ENCODE measurements at regions not wholly inside any gene's neighbourhood (a gene's known extent, or its start where the extent isn't known, plus 50 kb on each side); places are given as distances from the start of the nearest gene placed in this dataset.

GRCh38 chr7:46156853-46157252 lies 235.8 kb upstream of the IGFBP3 start:
- no peak overlapping the region for H3K23ac ChIP-seq (ENCODE audit: low read length)
- WGBS (ENCODE audit: extremely low coverage, insufficient coverage, insufficient read length): no CpG with 5 or more reads among the region's 2 CpGs
- no peaks in the 10 kb centered on the region for H3K36me3 ChIP-seq (ENCODE audit: control insufficient read depth in 1 of 2, insufficient read depth in 2 of 2, low read length in 2 of 2)
- no peak overlapping the region for H3K4me2 ChIP-seq (ENCODE audit: low read length)
- peaks cover 1% of the 10 kb centered on the region for H3K79me2 ChIP-seq (ENCODE audit: control insufficient read depth, insufficient read depth, low read length, poor library complexity)
- no peak overlapping the region for H3K9ac ChIP-seq (ENCODE audit: low read length)
- no peak overlapping the region for H3K18ac ChIP-seq (ENCODE audit: low read length)
- no peak overlapping the region for H2AK5ac ChIP-seq (ENCODE audit: low read length)
- H3K4me3 ChIP-seq (ENCODE audit: low read depth, low read length): no peak overlapping the region
- H2BK12ac ChIP-seq (ENCODE audit: low read length): no peak overlapping the region
- H3K4me1 ChIP-seq (ENCODE audit: control insufficient read depth in 1 of 2, insufficient read depth in 2 of 2, low read length in 2 of 2): peaks cover 6 to 12% of the 10 kb centered on the region in 2 experiments
- H3K27me3 ChIP-seq (ENCODE audit: insufficient read depth, low read length): no peaks in the 10 kb centered on the region
- H3K4ac ChIP-seq (ENCODE audit: low read depth, low read length): no peak overlapping the region
- no peaks in the 10 kb centered on the region for H3K9me3 ChIP-seq (ENCODE audit: insufficient read depth, low read depth, low read length)
- no peak overlapping the region for H4K91ac ChIP-seq (ENCODE audit: low read depth, low read length)
- no peak overlapping the region for H2AFZ ChIP-seq (ENCODE audit: insufficient read depth, low read length, poor library complexity)
- no peak overlapping the region for H2BK5ac ChIP-seq (ENCODE audit: low read depth, low read length, poor library complexity)
- H2BK120ac ChIP-seq (ENCODE audit: insufficient read depth, low read length, poor library complexity): no peak overlapping the region
- DNase-seq: no peak
- H3K27ac ChIP-seq (ENCODE audit: low read depth, low read length): no peak overlapping the region
- no peak overlapping the region for H4K8ac ChIP-seq (ENCODE audit: low read depth, low read length)
- peaks cover 36% of the 10 kb centered on the region for H3K79me1 ChIP-seq (ENCODE audit: low read length)
- no peak overlapping the region for H3K14ac ChIP-seq (ENCODE audit: low read length)
- no peak overlapping the region for H4K12ac ChIP-seq (ENCODE audit: low read depth, low read length)

GRCh38 chr7:46156086-46156485 lies 235.0 kb upstream of the IGFBP3 start:
- Histone ChIP-seq H3K4me3 (ENCODE audit: low read depth, low read length) (no peak overlapping the region), H3K4me1 (ENCODE audit: control insufficient read depth in 1 of 2, insufficient read depth in 2 of 2, low read length in 2 of 2) (peaks cover 6 to 14% of the 10 kb centered on the region in 2 experiments), H3K23ac (ENCODE audit: low read length) (no peak overlapping the region), H3K4ac (ENCODE audit: low read depth, low read length) (no peak overlapping the region), H3K9ac (ENCODE audit: low read length) (no peak overlapping the region), H3K4me2 (ENCODE audit: low read length) (no peak overlapping the region), H3K27me3 (ENCODE audit: insufficient read depth, low read length) (no peaks in the 10 kb centered on the region), H3K9me3 (ENCODE audit: insufficient read depth, low read depth, low read length) (no peaks in the 10 kb centered on the region), H2BK5ac (ENCODE audit: low read depth, low read length, poor library complexity) (peak overlapping the region; percentile 9), H3K18ac (ENCODE audit: low read length) (no peak overlapping the region), H4K8ac (ENCODE audit: low read depth, low read length) (no peak overlapping the region), H2BK120ac (ENCODE audit: insufficient read depth, low read length, poor library complexity) (peak overlapping the region; percentile 30), H3K14ac (ENCODE audit: low read length) (no peak overlapping the region), H3K27ac (ENCODE audit: low read depth, low read length) (no peak overlapping the region), H4K12ac (ENCODE audit: low read depth, low read length) (no peak overlapping the region), H3K36me3 (ENCODE audit: control insufficient read depth in 1 of 2, insufficient read depth in 2 of 2, low read length in 2 of 2) (no peaks in the 10 kb centered on the region), H3K79me2 (ENCODE audit: control insufficient read depth, insufficient read depth, low read length, poor library complexity) (peaks cover 1% of the 10 kb centered on the region), H2AFZ (ENCODE audit: insufficient read depth, low read length, poor library complexity) (no peak overlapping the region), H2BK12ac (ENCODE audit: low read length) (peak overlapping the region; percentile 73), H4K91ac (ENCODE audit: low read depth, low read length) (peak overlapping the region; percentile 57), H3K79me1 (ENCODE audit: low read length) (peaks cover 37% of the 10 kb centered on the region), H2AK5ac (ENCODE audit: low read length) (no peak overlapping the region)
- no peak for DNase-seq
- no CpG with 5 or more reads among the region's 3 CpGs for WGBS (ENCODE audit: extremely low coverage, insufficient coverage, insufficient read length)

GRCh38 chr7:46155367-46155766 lies 234.3 kb upstream of the IGFBP3 start:
- H2BK120ac ChIP-seq (ENCODE audit: insufficient read depth, low read length, poor library complexity): peak overlapping the region; percentile 65
- H2AFZ ChIP-seq (ENCODE audit: insufficient read depth, low read length, poor library complexity): peak overlapping the region; percentile 15
- WGBS (ENCODE audit: extremely low coverage, insufficient coverage, insufficient read length): no CpG with 5 or more reads among the region's 4 CpGs
- H3K79me1 ChIP-seq (ENCODE audit: low read length): peaks cover 34% of the 10 kb centered on the region
- H3K4ac ChIP-seq (ENCODE audit: low read depth, low read length): peak overlapping the region; percentile 48
- no peaks in the 10 kb centered on the region for H3K9me3 ChIP-seq (ENCODE audit: insufficient read depth, low read depth, low read length)
- H3K14ac ChIP-seq (ENCODE audit: low read length): peak overlapping the region; percentile 56
- no peak overlapping the region for H3K4me3 ChIP-seq (ENCODE audit: low read depth, low read length)
- no peak overlapping the region for H4K12ac ChIP-seq (ENCODE audit: low read depth, low read length)
- H3K18ac ChIP-seq (ENCODE audit: low read length): peak overlapping the region; percentile 91
- H3K4me1 ChIP-seq (ENCODE audit: control insufficient read depth in 1 of 2, insufficient read depth in 2 of 2, low read length in 2 of 2): peaks cover 6 to 14% of the 10 kb centered on the region in 2 experiments
- peak overlapping the region; percentile 69 for H4K91ac ChIP-seq (ENCODE audit: low read depth, low read length)
- H3K27me3 ChIP-seq (ENCODE audit: insufficient read depth, low read length): no peaks in the 10 kb centered on the region
- H3K27ac ChIP-seq (ENCODE audit: low read depth, low read length): no peak overlapping the region
- no peak overlapping the region for H3K4me2 ChIP-seq (ENCODE audit: low read length)
- H4K8ac ChIP-seq (ENCODE audit: low read depth, low read length): peak overlapping the region; percentile 35
- peak overlapping the region; percentile 98 for H2BK12ac ChIP-seq (ENCODE audit: low read length)
- no peak overlapping the region for H3K23ac ChIP-seq (ENCODE audit: low read length)
- peak overlapping the region; percentile 37 for H2BK5ac ChIP-seq (ENCODE audit: low read depth, low read length, poor library complexity)
- DNase-seq: no peak
- H2AK5ac ChIP-seq (ENCODE audit: low read length): peak overlapping the region; percentile 99
- H3K79me2 ChIP-seq (ENCODE audit: control insufficient read depth, insufficient read depth, low read length, poor library complexity): peaks cover 1% of the 10 kb centered on the region
- H3K9ac ChIP-seq (ENCODE audit: low read length): no peak overlapping the region
- H3K36me3 ChIP-seq (ENCODE audit: control insufficient read depth in 1 of 2, insufficient read depth in 2 of 2, low read length in 2 of 2): no peaks in the 10 kb centered on the region

GRCh38 chr7:46153951-46154787 lies 233.1 kb upstream of the IGFBP3 start:
- Histone ChIP-seq H3K4ac (ENCODE audit: low read depth, low read length) (peak overlapping the region; percentile 31), H3K27ac (ENCODE audit: low read depth, low read length) (peak overlapping the region; percentile 63), H2AK5ac (ENCODE audit: low read length) (peak overlapping the region; percentile 14), H3K9ac (ENCODE audit: low read length) (no peak overlapping the region), H3K23ac (ENCODE audit: low read length) (no peak overlapping the region), H2BK5ac (ENCODE audit: low read depth, low read length, poor library complexity) (peak overlapping the region; percentile 37), H3K9me3 (ENCODE audit: insufficient read depth, low read depth, low read length) (no peaks in the 10 kb centered on the region), H2BK12ac (ENCODE audit: low read length) (peak overlapping the region; percentile 89), H4K8ac (ENCODE audit: low read depth, low read length) (peak overlapping the region; percentile 43), H3K27me3 (ENCODE audit: insufficient read depth, low read length) (no peaks in the 10 kb centered on the region), H3K14ac (ENCODE audit: low read length) (peak overlapping the region; percentile 73), H3K36me3 (ENCODE audit: control insufficient read depth in 1 of 2, insufficient read depth in 2 of 2, low read length in 2 of 2) (no peaks in the 10 kb centered on the region), H2BK120ac (ENCODE audit: insufficient read depth, low read length, poor library complexity) (peak overlapping the region; percentile 79), H3K79me2 (ENCODE audit: control insufficient read depth, insufficient read depth, low read length, poor library complexity) (peaks cover 1% of the 10 kb centered on the region), H3K79me1 (ENCODE audit: low read length) (peaks cover 32% of the 10 kb centered on the region), H4K91ac (ENCODE audit: low read depth, low read length) (peak overlapping the region; percentile 78), H3K4me2 (ENCODE audit: low read length) (no peak overlapping the region), H3K4me3 (ENCODE audit: low read depth, low read length) (no peak overlapping the region), H3K4me1 (ENCODE audit: control insufficient read depth in 1 of 2, insufficient read depth in 2 of 2, low read length in 2 of 2) (peaks cover 6 to 17% of the 10 kb centered on the region in 2 experiments), H4K12ac (ENCODE audit: low read depth, low read length) (no peak overlapping the region), H2AFZ (ENCODE audit: insufficient read depth, low read length, poor library complexity) (no peak overlapping the region), H3K18ac (ENCODE audit: low read length) (peak overlapping the region; percentile 25)
- no CpG with 5 or more reads among the region's 6 CpGs for WGBS (ENCODE audit: extremely low coverage, insufficient coverage, insufficient read length)
- DNase-seq: peak; percentile 100
